ENCODE measurements at regions not wholly inside any gene's neighbourhood (a gene's known extent, or its start where the extent isn't known, plus 50 kb on each side); places are given as distances from the start of the nearest gene placed in this dataset.

DNA sequence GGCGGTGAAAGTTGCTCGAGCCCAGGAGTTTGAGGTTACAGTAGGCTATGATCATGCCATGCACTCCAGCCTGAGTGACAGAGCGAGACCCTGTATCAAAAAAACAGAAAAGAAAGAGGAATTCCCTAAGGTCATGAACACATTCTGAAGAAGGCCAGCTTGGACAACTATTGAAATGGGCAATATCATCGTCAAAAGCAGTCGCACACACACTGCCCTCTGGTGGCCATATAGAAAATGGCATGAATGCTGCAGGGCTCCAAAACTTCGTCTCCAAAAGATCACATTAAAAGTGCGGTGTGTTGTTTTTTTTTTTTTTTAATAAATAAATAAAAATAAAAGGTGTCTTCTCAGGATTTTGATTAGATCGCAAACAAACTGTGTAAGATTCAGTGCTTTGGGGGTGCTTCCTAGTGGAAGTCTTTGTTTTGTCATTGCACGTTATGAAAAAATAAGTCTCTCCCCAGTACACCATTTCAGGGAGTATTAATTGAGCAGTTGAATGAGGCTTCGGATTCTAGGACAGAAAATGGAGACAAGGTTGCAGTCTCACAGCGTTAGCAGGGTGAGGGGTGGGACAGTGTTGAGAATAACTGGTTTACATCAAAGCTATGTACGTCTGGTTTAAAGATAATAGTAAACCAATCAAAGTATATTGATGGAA is 87.5 kb upstream of the FMN2 start:
- Histone ChIP-seq H3K9ac (ENCODE audit: low read length) (no peak overlapping the region), H3K9me3 (ENCODE audit: low read length) (no peaks in the 10 kb centered on the region), H3K4me3 (ENCODE audit: low read length) (no peak overlapping the region), H3K4me1 (ENCODE audit: low read length) (no peaks in the 10 kb centered on the region), H3K36me3 (ENCODE audit: insufficient read depth, low read length) (no peaks in the 10 kb centered on the region), H2AFZ (ENCODE audit: low read length) (no peak overlapping the region), H3K4me2 (ENCODE audit: low read depth, low read length, poor library complexity, severe bottlenecking) (no peak overlapping the region), H3K27ac (ENCODE audit: low read length) (no peak overlapping the region), H4K20me1 (ENCODE audit: insufficient read depth, low read depth, low read length) (no peaks in the 10 kb centered on the region), H3K27me3 (ENCODE audit: low read length) (no peaks in the 10 kb centered on the region), H3K9me2 (replicated peaks; ENCODE audit: insufficient read depth, low read length) (no peaks in the 10 kb centered on the region), H3K79me2 (ENCODE audit: low read length) (no peaks in the 10 kb centered on the region)
- DNase-seq = peak; percentile 65

GRCh38 chr1:240005997-240006650 is 85.6 kb upstream of the FMN2 start:
- no peaks in the 10 kb centered on the region for H4K20me1 ChIP-seq (ENCODE audit: insufficient read depth, low read depth, low read length)

GRCh38 chr1:240008298-240008697 is 83.4 kb upstream of the FMN2 start:
- Histone ChIP-seq H2AFZ (ENCODE audit: low read length) (no peak overlapping the region), H3K9me3 (ENCODE audit: low read length) (no peaks in the 10 kb centered on the region), H3K4me2 (ENCODE audit: low read depth, low read length, poor library complexity, severe bottlenecking) (no peak overlapping the region), H3K27ac (ENCODE audit: low read length) (no peak overlapping the region), H3K9me2 (replicated peaks; ENCODE audit: insufficient read depth, low read length) (no peaks in the 10 kb centered on the region), H3K79me2 (ENCODE audit: low read length) (no peaks in the 10 kb centered on the region), H3K9ac (ENCODE audit: low read length) (no peak overlapping the region), H4K20me1 (ENCODE audit: insufficient read depth, low read depth, low read length) (no peaks in the 10 kb centered on the region), H3K4me1 (ENCODE audit: low read length) (no peaks in the 10 kb centered on the region), H3K36me3 (ENCODE audit: insufficient read depth, low read length) (no peaks in the 10 kb centered on the region), H3K4me3 (ENCODE audit: low read length) (no peak overlapping the region), H3K27me3 (ENCODE audit: low read length) (no peaks in the 10 kb centered on the region; the same call in 1 of the 2 replicates)
- no peak for DNase-seq

More at GRCh38 chr1:240005997-240006650, 85.6 kb upstream of the FMN2 start:
- Histone ChIP-seq H2AFZ (ENCODE audit: low read length) (no peak overlapping the region), H3K79me2 (ENCODE audit: low read length) (no peaks in the 10 kb centered on the region), H3K4me2 (ENCODE audit: low read depth, low read length, poor library complexity, severe bottlenecking) (no peak overlapping the region), H3K9ac (ENCODE audit: low read length) (no peak overlapping the region), H3K4me1 (ENCODE audit: low read length) (no peaks in the 10 kb centered on the region), H3K4me3 (ENCODE audit: low read length) (no peak overlapping the region), H3K36me3 (ENCODE audit: insufficient read depth, low read length) (no peaks in the 10 kb centered on the region), H3K9me2 (replicated peaks; ENCODE audit: insufficient read depth, low read length) (no peaks in the 10 kb centered on the region), H3K27ac (ENCODE audit: low read length) (no peak overlapping the region), H3K27me3 (ENCODE audit: low read length) (no peaks in the 10 kb centered on the region; the same call in 1 of the 2 replicates), H3K9me3 (ENCODE audit: low read length) (no peaks in the 10 kb centered on the region)
- DNase-seq = no peak

GRCh38 chr1:240014051-240014450 is 77.6 kb upstream of the FMN2 start:
- H3K79me2 ChIP-seq (ENCODE audit: low read length) = no peaks in the 10 kb centered on the region
- DNase-seq = no peak
- no peaks in the 10 kb centered on the region for H4K20me1 ChIP-seq (ENCODE audit: insufficient read depth, low read depth, low read length)
- no peaks in the 10 kb centered on the region; the same call in 1 of the 2 replicates for H3K27me3 ChIP-seq (ENCODE audit: low read length)
- no peaks in the 10 kb centered on the region for H3K9me2 ChIP-seq (replicated peaks; ENCODE audit: insufficient read depth, low read length)
- no peak overlapping the region for H3K27ac ChIP-seq (ENCODE audit: low read length)
- no peak overlapping the region for H3K4me3 ChIP-seq (ENCODE audit: low read length)
- H3K4me2 ChIP-seq (ENCODE audit: low read depth, low read length, poor library complexity, severe bottlenecking) = no peak overlapping the region
- no peaks in the 10 kb centered on the region for H3K4me1 ChIP-seq (ENCODE audit: low read length)
- H3K36me3 ChIP-seq (ENCODE audit: insufficient read depth, low read length) = no peaks in the 10 kb centered on the region
- peaks cover 8% of the 10 kb centered on the region; the same call in 1 of the 2 replicates for H3K9me3 ChIP-seq (ENCODE audit: low read length)
- H3K9ac ChIP-seq (ENCODE audit: low read length) = no peak overlapping the region
- no peak overlapping the region for H2AFZ ChIP-seq (ENCODE audit: low read length)

- H3K4me1 ChIP-seq (ENCODE audit: low read length) = no peaks in the 10 kb centered on the region
- DNase-seq = no peak
- H3K4me3 ChIP-seq (ENCODE audit: low read length) = no peak overlapping the region
- no peak overlapping the region for H3K4me2 ChIP-seq (ENCODE audit: low read depth, low read length, poor library complexity, severe bottlenecking)
- H3K9me3 ChIP-seq (ENCODE audit: low read length) = peaks cover 12% of the 10 kb centered on the region; the same call in 1 of the 2 replicates
- H2AFZ ChIP-seq (ENCODE audit: low read length) = no peak overlapping the region
- H4K20me1 ChIP-seq (ENCODE audit: insufficient read depth, low read depth, low read length) = no peaks in the 10 kb centered on the region
- no peak overlapping the region for H3K27ac ChIP-seq (ENCODE audit: low read length)
- H3K9me2 ChIP-seq (replicated peaks; ENCODE audit: insufficient read depth, low read length) = no peaks in the 10 kb centered on the region
- H3K9ac ChIP-seq (ENCODE audit: low read length) = no peak overlapping the region
- H3K79me2 ChIP-seq (ENCODE audit: low read length) = no peaks in the 10 kb centered on the region
- no peaks in the 10 kb centered on the region for H3K36me3 ChIP-seq (ENCODE audit: insufficient read depth, low read length)
- H3K27me3 ChIP-seq (ENCODE audit: low read length) = no peaks in the 10 kb centered on the region
These were observed 73.1 kb upstream of the FMN2 start for GRCh38 chr1:240018617-240019016.

DNA sequence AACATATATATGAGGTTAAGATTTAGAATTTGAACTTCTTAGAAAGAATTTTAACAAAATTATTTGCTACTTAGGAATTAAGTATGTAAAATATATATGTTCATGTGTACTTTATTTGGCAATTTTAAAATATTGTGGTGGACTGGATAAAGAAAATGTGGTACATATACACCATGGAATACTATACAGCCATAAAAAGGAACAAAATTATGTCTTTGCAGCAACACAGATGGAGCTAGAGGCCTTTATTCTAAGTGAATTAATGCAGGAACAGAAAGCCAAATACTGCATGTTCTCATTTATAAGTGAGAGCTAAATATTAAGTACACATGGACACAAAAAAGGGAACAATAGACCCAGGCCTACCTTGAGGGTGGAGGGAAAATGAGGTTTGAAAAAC is 72.2 kb upstream of the FMN2 start:
- Histone ChIP-seq H3K9me2 (replicated peaks; ENCODE audit: insufficient read depth, low read length) (no peaks in the 10 kb centered on the region), H3K9me3 (ENCODE audit: low read length) (peaks cover 12% of the 10 kb centered on the region; the same call in 1 of the 2 replicates), H3K36me3 (ENCODE audit: insufficient read depth, low read length) (no peaks in the 10 kb centered on the region), H4K20me1 (ENCODE audit: insufficient read depth, low read depth, low read length) (no peaks in the 10 kb centered on the region), H3K27ac (ENCODE audit: low read length) (no peak overlapping the region), H3K4me2 (ENCODE audit: low read depth, low read length, poor library complexity, severe bottlenecking) (no peak overlapping the region), H2AFZ (ENCODE audit: low read length) (no peak overlapping the region), H3K79me2 (ENCODE audit: low read length) (no peaks in the 10 kb centered on the region), H3K4me3 (ENCODE audit: low read length) (no peak overlapping the region), H3K9ac (ENCODE audit: low read length) (no peak overlapping the region), H3K27me3 (ENCODE audit: low read length) (no peaks in the 10 kb centered on the region), H3K4me1 (ENCODE audit: low read length) (no peaks in the 10 kb centered on the region)
- no peak for DNase-seq

DNA sequence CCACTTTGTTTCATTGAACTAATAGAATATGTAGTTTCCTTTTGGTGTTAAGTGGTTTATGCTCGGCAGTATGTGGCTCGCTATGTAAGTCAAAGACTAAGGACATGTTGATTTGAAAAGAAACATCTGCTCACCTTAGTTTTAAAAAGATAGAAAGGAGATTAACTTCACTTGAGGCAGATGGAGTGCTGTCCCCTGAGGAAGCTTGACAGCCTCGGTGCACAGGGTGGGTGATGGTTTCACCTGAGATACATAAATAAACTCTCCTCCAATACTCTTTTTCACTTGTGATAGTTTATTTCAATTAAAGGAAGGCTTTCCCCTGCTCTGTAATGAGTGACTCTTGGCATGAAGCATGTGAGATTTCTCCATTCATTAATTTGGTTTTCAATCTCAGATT is 70.8 kb upstream of the FMN2 start:
- no peaks in the 10 kb centered on the region for H3K79me2 ChIP-seq (ENCODE audit: low read length)
- H3K4me2 ChIP-seq (ENCODE audit: low read depth, low read length, poor library complexity, severe bottlenecking) = no peak overlapping the region
- no peak for DNase-seq
- no peaks in the 10 kb centered on the region for H3K36me3 ChIP-seq (ENCODE audit: insufficient read depth, low read length)
- H3K27me3 ChIP-seq (ENCODE audit: low read length) = no peaks in the 10 kb centered on the region
- no peak overlapping the region for H3K4me3 ChIP-seq (ENCODE audit: low read length)
- H3K9me2 ChIP-seq (replicated peaks; ENCODE audit: insufficient read depth, low read length) = no peaks in the 10 kb centered on the region
- no peaks in the 10 kb centered on the region for H3K4me1 ChIP-seq (ENCODE audit: low read length)
- peaks cover 12% of the 10 kb centered on the region; the same call in 1 of the 2 replicates for H3K9me3 ChIP-seq (ENCODE audit: low read length)
- no peaks in the 10 kb centered on the region for H4K20me1 ChIP-seq (ENCODE audit: insufficient read depth, low read depth, low read length)
- no peak overlapping the region for H2AFZ ChIP-seq (ENCODE audit: low read length)
- H3K9ac ChIP-seq (ENCODE audit: low read length) = no peak overlapping the region
- H3K27ac ChIP-seq (ENCODE audit: low read length) = no peak overlapping the region

- no peak overlapping the region for H3K9ac ChIP-seq (ENCODE audit: low read length)
- H3K79me2 ChIP-seq (ENCODE audit: low read length) = no peaks in the 10 kb centered on the region
These were observed 70.0 kb upstream of the FMN2 start for GRCh38 chr1:240021709-240022108.

More at GRCh38 chr1:240021709-240022108, 70.0 kb upstream of the FMN2 start:
- Histone ChIP-seq H4K20me1 (ENCODE audit: insufficient read depth, low read depth, low read length) (no peaks in the 10 kb centered on the region), H3K27ac (ENCODE audit: low read length) (no peak overlapping the region), H2AFZ (ENCODE audit: low read length) (no peak overlapping the region), H3K4me1 (ENCODE audit: low read length) (no peaks in the 10 kb centered on the region), H3K4me3 (ENCODE audit: low read length) (no peak overlapping the region), H3K9me3 (ENCODE audit: low read length) (peaks cover 12% of the 10 kb centered on the region; the same call in 1 of the 2 replicates), H3K9me2 (replicated peaks; ENCODE audit: insufficient read depth, low read length) (no peaks in the 10 kb centered on the region), H3K36me3 (ENCODE audit: insufficient read depth, low read length) (no peaks in the 10 kb centered on the region), H3K4me2 (ENCODE audit: low read depth, low read length, poor library complexity, severe bottlenecking) (no peak overlapping the region), H3K27me3 (ENCODE audit: low read length) (no peaks in the 10 kb centered on the region)
- no peak for DNase-seq
